SU-DHL-6 (cell line): ENCODE measurements at regions not wholly inside any gene's neighbourhood (a gene's known extent, or its start where the extent isn't known, plus 50 kb on each side); places are given as distances from the start of the nearest gene placed in this dataset.

Source experiments
- H2AFZ ChIP-seq: fragments of 200-600 bp; sonication (generic); 2 replicates; pipeline ENCODE4 v1.6.1; 2014; ENCODE audit warnings: low read depth, mild to moderate bottlenecking, moderate library complexity, mixed read lengths, antibody characterized with exemption, low read length; ENCODE audit not compliant: severe bottlenecking
- H3F3A ChIP-seq: fragments of 200-600 bp; shearing (Covaris generic); 2 replicates; pipeline ENCODE4 v1.6.0; 2016; ENCODE audit warnings: antibody characterized with exemption, mild to moderate bottlenecking; ENCODE audit not compliant: insufficient read depth
- H3K27ac ChIP-seq: fragments of 200-600 bp; sonication (generic); 2 replicates; pipeline ENCODE4 v1.5.1; 2016; ENCODE audit warnings: low read depth, mild to moderate bottlenecking, low read length, moderate library complexity, mixed read lengths
- H3K27me3 ChIP-seq: fragments of 200-600 bp; sonication (generic), shearing (Covaris generic); 2 replicates; pipeline ENCODE4 v1.6.0; 2014; ENCODE audit warnings: mild to moderate bottlenecking, low read length
- H3K36me3 ChIP-seq: fragments of 200-600 bp; sonication (generic); 2 replicates; pipeline ENCODE4 v1.6.1; 2014; ENCODE audit warnings: mild to moderate bottlenecking, low read length, mixed read lengths
- H3K4me2 ChIP-seq: fragments of 300-600, 200-600 bp; shearing (Covaris generic), sonication (generic); 2 replicates; pipeline ENCODE4 v1.6.0; 2014; ENCODE audit warnings: low read length, low read depth, mild to moderate bottlenecking; ENCODE audit not compliant: poor library complexity, severe bottlenecking
- H3K4me3 ChIP-seq: fragments of 200-600 bp; sonication (generic); 2 replicates; pipeline ENCODE4 v1.5.1; 2014; ENCODE audit warnings: antibody characterized with exemption, low read length, mild to moderate bottlenecking, mixed read lengths; ENCODE audit not compliant: insufficient read depth, poor library complexity, severe bottlenecking
- H3K79me2 ChIP-seq: fragments of 200-600 bp; sonication (generic); 2 replicates; pipeline ENCODE4 v1.6.1; 2014; ENCODE audit warnings: mild to moderate bottlenecking, low read length, moderate library complexity; ENCODE audit not compliant: insufficient read depth
- H3K9ac ChIP-seq: fragments of 200-600 bp; sonication (generic); 2 replicates; pipeline ENCODE4 v1.7.0; 2014; ENCODE audit warnings: mild to moderate bottlenecking, low read length
- H3K9me2 ChIP-seq: fragments of 200-600 bp; sonication (generic); replicated peaks from 2 replicates; pipeline ENCODE4 v1.6.1; 2014; ENCODE audit warnings: low read length; ENCODE audit not compliant: insufficient read depth
- H3K9me3 ChIP-seq: fragments of 200-600 bp; sonication (generic); 2 replicates; pipeline ENCODE4 v1.6.1; 2014; ENCODE audit warnings: low read length, mixed read lengths; ENCODE audit not compliant: insufficient read depth
- H4K20me1 ChIP-seq: fragments of 200-600 bp; sonication (generic); 2 replicates; pipeline ENCODE4 v1.6.1; 2014; ENCODE audit warnings: low read depth, mild to moderate bottlenecking, antibody characterized with exemption, low read length, moderate library complexity, mixed read lengths
- EZH2phosphoT487 ChIP-seq: fragments of 200-600 bp; sonication (generic), shearing (Covaris generic); conservative IDR thresholded peaks from 2 replicates; pipeline ENCODE4 v1.6.1; 2018; ENCODE audit warnings: mild to moderate bottlenecking, antibody characterized with exemption, low read length, moderate library complexity, mixed read lengths
- TF ChIP-seq, protein P1 (sequence below): fragments of 200-600 bp; sonication (generic); IDR thresholded peaks from one replicate; pipeline ENCODE4 v1.5.1; 2017; ENCODE audit warnings: antibody characterized with exemption, mild to moderate bottlenecking, low read length, moderate library complexity; ENCODE audit not compliant: insufficient read depth, poor library complexity, severe bottlenecking

- H4K20me1 ChIP-seq, result no peaks in the 10 kb centered on the region
- H2AFZ ChIP-seq, result no peak overlapping the region
- no peak overlapping the region for H3K4me2 ChIP-seq
- H3K9me3 ChIP-seq, result no peaks in the 10 kb centered on the region
- no peak overlapping the region for H3K27ac ChIP-seq
- no peaks in the 10 kb centered on the region for H3K36me3 ChIP-seq
- H3K9ac ChIP-seq, result no peak overlapping the region
- H3K79me2 ChIP-seq, result no peaks in the 10 kb centered on the region
- H3F3A ChIP-seq, result no peaks in the 10 kb centered on the region
- H3K4me3 ChIP-seq, result no peak overlapping the region
- H3K9me2 ChIP-seq, result no peaks in the 10 kb centered on the region
- no peak for TF ChIP-seq EZH2phosphoT487
- TF ChIP-seq, protein P1, sequence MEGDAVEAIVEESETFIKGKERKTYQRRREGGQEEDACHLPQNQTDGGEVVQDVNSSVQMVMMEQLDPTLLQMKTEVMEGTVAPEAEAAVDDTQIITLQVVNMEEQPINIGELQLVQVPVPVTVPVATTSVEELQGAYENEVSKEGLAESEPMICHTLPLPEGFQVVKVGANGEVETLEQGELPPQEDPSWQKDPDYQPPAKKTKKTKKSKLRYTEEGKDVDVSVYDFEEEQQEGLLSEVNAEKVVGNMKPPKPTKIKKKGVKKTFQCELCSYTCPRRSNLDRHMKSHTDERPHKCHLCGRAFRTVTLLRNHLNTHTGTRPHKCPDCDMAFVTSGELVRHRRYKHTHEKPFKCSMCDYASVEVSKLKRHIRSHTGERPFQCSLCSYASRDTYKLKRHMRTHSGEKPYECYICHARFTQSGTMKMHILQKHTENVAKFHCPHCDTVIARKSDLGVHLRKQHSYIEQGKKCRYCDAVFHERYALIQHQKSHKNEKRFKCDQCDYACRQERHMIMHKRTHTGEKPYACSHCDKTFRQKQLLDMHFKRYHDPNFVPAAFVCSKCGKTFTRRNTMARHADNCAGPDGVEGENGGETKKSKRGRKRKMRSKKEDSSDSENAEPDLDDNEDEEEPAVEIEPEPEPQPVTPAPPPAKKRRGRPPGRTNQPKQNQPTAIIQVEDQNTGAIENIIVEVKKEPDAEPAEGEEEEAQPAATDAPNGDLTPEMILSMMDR, result no peak
- no peaks in the 10 kb centered on the region for H3K27me3 ChIP-seq
These were observed 207.3 kb upstream of the CSF3R start for GRCh38 chr1:36689992-36690391.

- Histone ChIP-seq H3K9ac (no peak overlapping the region), H3K4me2 (no peak overlapping the region)
- TF ChIP-seq, protein P1, result no peak
- TF ChIP-seq EZH2phosphoT487, result no peak
These were observed 204.6 kb upstream of the CSF3R start for GRCh38 chr1:36687312-36687711.

GRCh38 chr1:36675931-36676562 is 193.3 kb upstream of the CSF3R start:
- H3K9ac ChIP-seq, result no peak overlapping the region
- no peak overlapping the region for H3K4me2 ChIP-seq
- H3K36me3 ChIP-seq, result no peaks in the 10 kb centered on the region
- no peak overlapping the region for H3K27ac ChIP-seq
- TF ChIP-seq EZH2phosphoT487, result no peak
- TF ChIP-seq, protein P1, result no peak
- no peaks in the 10 kb centered on the region for H3K9me3 ChIP-seq
- H3K9me2 ChIP-seq, result no peaks in the 10 kb centered on the region
- no peak overlapping the region for H2AFZ ChIP-seq
- H3F3A ChIP-seq, result no peaks in the 10 kb centered on the region
- H3K27me3 ChIP-seq, result no peaks in the 10 kb centered on the region
- H4K20me1 ChIP-seq, result no peaks in the 10 kb centered on the region
- H3K79me2 ChIP-seq, result no peaks in the 10 kb centered on the region
- no peak overlapping the region for H3K4me3 ChIP-seq

More at GRCh38 chr1:36687312-36687711, 204.6 kb upstream of the CSF3R start:
- H3K27ac ChIP-seq, result no peak overlapping the region
- no peaks in the 10 kb centered on the region for H3K9me3 ChIP-seq
- H3F3A ChIP-seq, result no peaks in the 10 kb centered on the region
- no peaks in the 10 kb centered on the region for H4K20me1 ChIP-seq
- H3K27me3 ChIP-seq, result no peaks in the 10 kb centered on the region
- no peak overlapping the region for H2AFZ ChIP-seq
- H3K9me2 ChIP-seq, result no peaks in the 10 kb centered on the region
- no peaks in the 10 kb centered on the region for H3K79me2 ChIP-seq
- H3K36me3 ChIP-seq, result no peaks in the 10 kb centered on the region
- H3K4me3 ChIP-seq, result no peak overlapping the region

- TF ChIP-seq, protein P1, result no peak
- TF ChIP-seq EZH2phosphoT487, result no peak
- H3K9me3 ChIP-seq, result no peaks in the 10 kb centered on the region
- no peaks in the 10 kb centered on the region for H3F3A ChIP-seq
- H3K9me2 ChIP-seq, result no peaks in the 10 kb centered on the region
- no peaks in the 10 kb centered on the region for H3K27me3 ChIP-seq
- H4K20me1 ChIP-seq, result no peaks in the 10 kb centered on the region
- H3K36me3 ChIP-seq, result no peaks in the 10 kb centered on the region
- no peaks in the 10 kb centered on the region for H3K79me2 ChIP-seq
- no peak overlapping the region for H3K4me3 ChIP-seq
- no peak overlapping the region for H3K27ac ChIP-seq
- H2AFZ ChIP-seq, result no peak overlapping the region
- H3K9ac ChIP-seq, result no peak overlapping the region
- H3K4me2 ChIP-seq, result no peak overlapping the region
These were observed 192.4 kb upstream of the CSF3R start for GRCh38 chr1:36675106-36675505.
